Keratinocyte (primary cell): ENCODE measurements at regions not wholly inside any gene's neighbourhood (a gene's known extent, or its start where the extent isn't known, plus 50 kb on each side); places are given as distances from the start of the nearest gene placed in this dataset.

ENCODE experiments used
- DNase-seq: peaks from one replicate; pipeline ENCODE4 v3.0.0-alpha.2; 2011; ENCODE audit warnings: low read depth, missing footprints, low spot score
- FAIRE-seq: peaks from 2 replicates; lab custom pipeline; 2011; peaks lifted over from hg19 to GRCh38; lab: Jason Lieb, UNC
- H2AFZ ChIP-seq: 2 replicates; pipeline ENCODE4 v1.6.0; 2012; ENCODE audit warnings: low read length, control low read depth, inconsistent platforms; ENCODE audit not compliant: control insufficient read depth
- H3K27ac ChIP-seq: 2 replicates; pipeline ENCODE4 v1.5.1; 2011; ENCODE audit warnings: low read length; ENCODE audit not compliant: control insufficient read depth, insufficient read depth
- H3K27me3 ChIP-seq: 3 replicates; pipeline ENCODE4 v1.6.0; 2011; ENCODE audit warnings: low read length; ENCODE audit not compliant: control insufficient read depth, insufficient read depth; ENCODE audit errors: extremely low read depth
- H3K36me3 ChIP-seq, 2 experiments: 2 replicates in 1 of 2; 3 replicates in 1 of 2; pipeline ENCODE4 v1.5.1; 2011; ENCODE audit warnings: low read length in 2 of 2, mild to moderate bottlenecking in 1 of 2; ENCODE audit not compliant: control insufficient read depth in 2 of 2, insufficient read depth in 2 of 2; ENCODE audit errors: extremely low read depth in 1 of 2
- H3K4me1 ChIP-seq: 3 replicates; pipeline ENCODE4 v1.5.1; 2011; ENCODE audit warnings: low read length; ENCODE audit not compliant: control insufficient read depth, insufficient read depth; ENCODE audit errors: extremely low read depth
- H3K4me2 ChIP-seq: 3 replicates; pipeline ENCODE4 v1.6.0; 2011; ENCODE audit warnings: low read depth, low read length; ENCODE audit not compliant: control insufficient read depth, insufficient read depth; ENCODE audit errors: extremely low read depth
- H3K4me3 ChIP-seq, 3 experiments: fragments of 200-600 bp in 1 of 3; sonication (generic) in 1 of 3; 2 replicates in 2 of 3; 3 replicates in 1 of 3; pipeline ENCODE4 v1.5.1; 2011 to 2016; ENCODE audit warnings: low read length in 3 of 3, mild to moderate bottlenecking in 3 of 3, control low read depth in 2 of 3, inconsistent platforms in 1 of 3, low read depth in 1 of 3, mixed read lengths in 1 of 3, mixed run types in 1 of 3, moderate library complexity in 1 of 3; ENCODE audit not compliant: control insufficient read depth in 2 of 3, insufficient read depth in 2 of 3; ENCODE audit errors: extremely low read depth in 1 of 3
- H3K79me2 ChIP-seq: 2 replicates; pipeline ENCODE4 v1.6.0; 2012; ENCODE audit warnings: low read length; ENCODE audit not compliant: control insufficient read depth, insufficient read depth
- H3K9ac ChIP-seq: 3 replicates; pipeline ENCODE4 v1.6.0; 2011; ENCODE audit warnings: low read length; ENCODE audit not compliant: control insufficient read depth, insufficient read depth; ENCODE audit errors: extremely low read depth
- H3K9me1 ChIP-seq: 3 replicates; pipeline ENCODE4 v1.6.0; 2011; ENCODE audit warnings: low read length; ENCODE audit not compliant: control insufficient read depth, insufficient read depth; ENCODE audit errors: extremely low read depth
- H3K9me3 ChIP-seq: 2 replicates; pipeline ENCODE4 v1.5.1; 2012; ENCODE audit warnings: low read depth, low read length; ENCODE audit not compliant: control insufficient read depth
- H4K20me1 ChIP-seq: 3 replicates; pipeline ENCODE4 v1.6.0; 2011; ENCODE audit warnings: low read length; ENCODE audit not compliant: control insufficient read depth, insufficient read depth; ENCODE audit errors: extremely low read depth
- EZH2 ChIP-seq: IDR thresholded peaks from one replicate; pipeline ENCODE4 v1.6.1; 2012; ENCODE audit warnings: inconsistent platforms, mild to moderate bottlenecking, low read length, moderate library complexity
- dilution Hi-C: fragments of 300-500 bp; cut with MboI; formaldehyde crosslinking; loops from one replicate; pipeline ENCODE4 v1.7.0; 2020; ENCODE audit warnings: low sequenced_read_pairs; ENCODE audit not compliant: extremely low pct_ligation_motif_present
- TF ChIP-seq, protein P1 (sequence below), 3 experiments: IDR thresholded peaks in 1 of 3; conservative IDR thresholded peaks in 1 of 3; optimal IDR thresholded peaks in 1 of 3; 2 replicates in 2 of 3; 3 replicates in 1 of 3; pipeline versions ENCODE3 to v1.5.1; 2011; ENCODE audit warnings: low read length in 3 of 3, mild to moderate bottlenecking in 3 of 3, moderate library complexity in 2 of 3, control low read depth in 1 of 3, inconsistent platforms in 1 of 3; ENCODE audit not compliant: insufficient read depth in 2 of 3; ENCODE audit errors: extremely low read depth in 1 of 3

DNA sequence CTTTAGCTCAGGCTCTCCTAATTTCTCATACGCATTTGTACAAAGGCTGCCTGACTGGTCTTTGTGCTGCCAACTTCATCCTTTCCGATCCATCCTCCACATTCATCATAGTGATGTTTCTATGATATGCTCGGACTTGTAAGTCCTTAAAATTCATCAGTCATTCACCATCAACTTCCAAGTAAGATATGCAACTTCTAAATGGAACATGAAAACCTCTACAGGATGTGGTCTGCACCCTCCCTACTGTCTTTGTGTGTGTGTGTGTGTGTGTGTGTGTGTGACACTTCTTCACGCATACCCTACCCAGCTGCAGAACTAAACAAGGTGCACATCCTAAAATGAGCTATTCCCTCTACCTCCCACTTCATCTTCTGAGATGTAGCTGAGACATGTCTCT is 397.9 kb upstream of the NR5A2 start:
- Histone ChIP-seq H3K36me3 (no peaks in the 10 kb centered on the region), H3K27me3 (no peaks in the 10 kb centered on the region), H3K4me1 (peaks cover 11% of the 10 kb centered on the region), H3K4me2 (peak overlapping the region; percentile 16), H3K79me2 (no peaks in the 10 kb centered on the region), H4K20me1 (no peaks in the 10 kb centered on the region), H3K4me3 (no peak overlapping the region), H2AFZ (peak overlapping the region; percentile 86), H3K9me1 (no peaks in the 10 kb centered on the region), H3K27ac (no peak overlapping the region), H3K9ac (no peak overlapping the region), H3K9me3 (no peaks in the 10 kb centered on the region)
- no peak for DNase-seq
- no peak for TF ChIP-seq EZH2
- TF ChIP-seq, protein P1, sequence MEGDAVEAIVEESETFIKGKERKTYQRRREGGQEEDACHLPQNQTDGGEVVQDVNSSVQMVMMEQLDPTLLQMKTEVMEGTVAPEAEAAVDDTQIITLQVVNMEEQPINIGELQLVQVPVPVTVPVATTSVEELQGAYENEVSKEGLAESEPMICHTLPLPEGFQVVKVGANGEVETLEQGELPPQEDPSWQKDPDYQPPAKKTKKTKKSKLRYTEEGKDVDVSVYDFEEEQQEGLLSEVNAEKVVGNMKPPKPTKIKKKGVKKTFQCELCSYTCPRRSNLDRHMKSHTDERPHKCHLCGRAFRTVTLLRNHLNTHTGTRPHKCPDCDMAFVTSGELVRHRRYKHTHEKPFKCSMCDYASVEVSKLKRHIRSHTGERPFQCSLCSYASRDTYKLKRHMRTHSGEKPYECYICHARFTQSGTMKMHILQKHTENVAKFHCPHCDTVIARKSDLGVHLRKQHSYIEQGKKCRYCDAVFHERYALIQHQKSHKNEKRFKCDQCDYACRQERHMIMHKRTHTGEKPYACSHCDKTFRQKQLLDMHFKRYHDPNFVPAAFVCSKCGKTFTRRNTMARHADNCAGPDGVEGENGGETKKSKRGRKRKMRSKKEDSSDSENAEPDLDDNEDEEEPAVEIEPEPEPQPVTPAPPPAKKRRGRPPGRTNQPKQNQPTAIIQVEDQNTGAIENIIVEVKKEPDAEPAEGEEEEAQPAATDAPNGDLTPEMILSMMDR (optimal IDR thresholded peaks at IDR 0.05 in 1 of 3, IDR thresholded peaks at IDR 0.05 in 1 of 3, conservative IDR thresholded peaks at IDR 0.05 in 1 of 3; ENCODE audit: extremely low read depth in 1 of 3, insufficient read depth in 2 of 3, low read length in 3 of 3), result no peak
- dilution Hi-C loops, result no loop called here
- FAIRE-seq, result peak; percentile 97

DNA sequence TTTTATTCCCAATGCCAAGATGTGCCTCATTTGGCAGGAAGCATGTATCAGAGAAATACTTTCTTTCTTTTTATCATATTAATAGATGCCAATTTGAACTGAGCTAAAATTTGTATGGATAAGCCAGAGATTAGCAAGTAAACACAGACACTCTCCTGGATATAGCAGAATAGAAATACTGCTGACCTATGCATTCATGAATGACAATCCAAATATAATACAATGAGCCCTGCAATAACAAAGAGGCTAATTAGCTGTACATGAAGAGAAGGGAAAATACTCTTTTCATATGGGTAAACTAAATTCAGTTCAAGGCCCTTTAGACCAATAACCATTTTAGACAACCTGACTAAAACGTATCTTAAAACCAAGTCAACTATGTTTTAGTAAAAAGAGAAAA is 388.1 kb upstream of the NR5A2 start:
- Histone ChIP-seq H3K36me3 (no peaks in the 10 kb centered on the region), H3K4me1 (no peaks in the 10 kb centered on the region), H3K27ac (no peak overlapping the region), H3K4me3 (no peak overlapping the region), H3K9ac (no peak overlapping the region), H2AFZ (no peak overlapping the region), H3K9me1 (no peaks in the 10 kb centered on the region), H3K4me2 (no peak overlapping the region), H3K27me3 (no peaks in the 10 kb centered on the region), H3K79me2 (no peaks in the 10 kb centered on the region), H3K9me3 (no peaks in the 10 kb centered on the region), H4K20me1 (no peaks in the 10 kb centered on the region)
- dilution Hi-C loops, result no loop called here
- TF ChIP-seq EZH2, result no peak
- TF ChIP-seq, protein P1 (optimal IDR thresholded peaks at IDR 0.05 in 1 of 3, IDR thresholded peaks at IDR 0.05 in 1 of 3, conservative IDR thresholded peaks at IDR 0.05 in 1 of 3; ENCODE audit: extremely low read depth in 1 of 3, insufficient read depth in 2 of 3, low read length in 3 of 3), result no peak
- no peak for DNase-seq
- FAIRE-seq, result no peak
